Calu3 (cell line): ENCODE measurements at regions not wholly inside any gene's neighbourhood (a gene's known extent, or its start where the extent isn't known, plus 50 kb on each side); places are given as distances from the start of the nearest gene placed in this dataset.
"Not testable (repeated sequence)": the region's sequence is repeated elsewhere in the genome, so short reads cannot be mapped to it uniquely, and the experiment has no call there.

Source experiments
- BruUV-seq: library from RNA; stranded (reverse); fragments of 400-500 nt; replicated peaks from 2 replicates; lab custom pipeline; 2021; lab: Mats Ljungman, UMichigan
- CTCF ChIA-PET: fragments of 300-600 bp; sonication (Branson Sonifier 250); formaldehyde crosslinking; loops from one replicate; lab custom pipeline; 2022; ENCODE audit warnings: antibody characterized with exemption; lab: Charles Lee
- DNase-seq: peaks from one replicate; pipeline ENCODE4 v3.0.0; 2022
- H3K27ac Mint-ChIP-seq: one replicate; pipeline ENCODE4 v1.8.0; 2022; ENCODE audit warnings: mixed read lengths; ENCODE audit not compliant: unreplicated experiment
- H3K27me3 Mint-ChIP-seq: one replicate; pipeline ENCODE4 v1.8.0; 2022; ENCODE audit warnings: mixed read lengths; ENCODE audit not compliant: unreplicated experiment
- H3K36me3 Mint-ChIP-seq: one replicate; pipeline ENCODE4 v1.8.0; 2022; ENCODE audit warnings: mild to moderate bottlenecking, moderate library complexity, mixed read lengths; ENCODE audit not compliant: insufficient read depth, unreplicated experiment
- H3K4me1 Mint-ChIP-seq: one replicate; pipeline ENCODE4 v1.8.0; 2022; ENCODE audit warnings: mild to moderate bottlenecking, low read depth, mixed read lengths; ENCODE audit not compliant: unreplicated experiment
- H3K4me3 Mint-ChIP-seq: one replicate; pipeline ENCODE4 v1.8.0; 2022; ENCODE audit warnings: mild to moderate bottlenecking, low read depth, moderate library complexity, mixed read lengths; ENCODE audit not compliant: unreplicated experiment
- H3K9me3 Mint-ChIP-seq: one replicate; pipeline ENCODE4 v1.8.0; 2022; ENCODE audit warnings: low read depth, mixed read lengths; ENCODE audit not compliant: unreplicated experiment
- intact Hi-C: fragments of 100-400 bp; cut with micrococcal nuclease; formaldehyde crosslinking; loops from one replicate; pipeline ENCODE4 v1.10.0; 2022; ENCODE audit not compliant: unreplicated experiment
- TF ChIP-seq, protein P1 (sequence below): fragments of 200-600 bp; IDR thresholded peaks from one replicate; pipeline ENCODE4 v1.8.0; 2022; ENCODE audit warnings: antibody characterized with exemption; ENCODE audit not compliant: unreplicated experiment

- H3K4me3 Mint-ChIP-seq = no peak overlapping the region
- H3K36me3 Mint-ChIP-seq = no peaks in the 10 kb centered on the region
- no TSS peak for BruUV-seq
- no peak overlapping the region for H3K27ac Mint-ChIP-seq
- H3K27me3 Mint-ChIP-seq = no peaks in the 10 kb centered on the region
- H3K9me3 Mint-ChIP-seq = no peaks in the 10 kb centered on the region
- TF ChIP-seq, protein P1, sequence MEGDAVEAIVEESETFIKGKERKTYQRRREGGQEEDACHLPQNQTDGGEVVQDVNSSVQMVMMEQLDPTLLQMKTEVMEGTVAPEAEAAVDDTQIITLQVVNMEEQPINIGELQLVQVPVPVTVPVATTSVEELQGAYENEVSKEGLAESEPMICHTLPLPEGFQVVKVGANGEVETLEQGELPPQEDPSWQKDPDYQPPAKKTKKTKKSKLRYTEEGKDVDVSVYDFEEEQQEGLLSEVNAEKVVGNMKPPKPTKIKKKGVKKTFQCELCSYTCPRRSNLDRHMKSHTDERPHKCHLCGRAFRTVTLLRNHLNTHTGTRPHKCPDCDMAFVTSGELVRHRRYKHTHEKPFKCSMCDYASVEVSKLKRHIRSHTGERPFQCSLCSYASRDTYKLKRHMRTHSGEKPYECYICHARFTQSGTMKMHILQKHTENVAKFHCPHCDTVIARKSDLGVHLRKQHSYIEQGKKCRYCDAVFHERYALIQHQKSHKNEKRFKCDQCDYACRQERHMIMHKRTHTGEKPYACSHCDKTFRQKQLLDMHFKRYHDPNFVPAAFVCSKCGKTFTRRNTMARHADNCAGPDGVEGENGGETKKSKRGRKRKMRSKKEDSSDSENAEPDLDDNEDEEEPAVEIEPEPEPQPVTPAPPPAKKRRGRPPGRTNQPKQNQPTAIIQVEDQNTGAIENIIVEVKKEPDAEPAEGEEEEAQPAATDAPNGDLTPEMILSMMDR = no peak
- no peaks in the 10 kb centered on the region for H3K4me1 Mint-ChIP-seq
- intact Hi-C loops = no loop called here
- CTCF ChIA-PET = no interaction called here
- no peak for DNase-seq
These were observed 405.4 kb downstream of the MDFIC start for GRCh38 chr7:115327326-115327725.

DNA sequence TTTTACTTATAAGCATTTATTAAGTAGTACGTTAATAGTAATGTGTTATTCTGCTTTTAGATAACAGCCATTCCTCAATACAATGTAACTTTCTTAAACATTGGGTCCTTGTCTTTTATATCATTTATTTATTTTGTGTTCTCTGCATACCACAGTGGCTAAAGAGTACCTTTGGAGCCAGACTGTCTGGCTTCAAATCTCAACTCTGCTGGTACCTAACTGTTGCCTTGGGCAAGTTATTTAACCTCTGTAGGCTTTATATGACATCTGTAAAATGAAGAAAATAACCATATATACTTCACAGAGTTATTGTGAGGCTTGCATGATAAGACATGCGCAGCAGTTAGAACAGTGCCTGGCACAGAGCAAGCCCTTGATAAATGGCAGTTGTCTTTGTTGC lies 397.6 kb downstream of the MDFIC start:
- Mint-ChIP-seq H3K9me3 (no peaks in the 10 kb centered on the region), H3K4me3 (no peak overlapping the region), H3K36me3 (no peaks in the 10 kb centered on the region), H3K4me1 (no peaks in the 10 kb centered on the region), H3K27me3 (no peaks in the 10 kb centered on the region), H3K27ac (no peak overlapping the region)
- no TSS peak for BruUV-seq
- CTCF ChIA-PET = no interaction called here
- DNase-seq = no peak
- intact Hi-C loops = no loop called here
- TF ChIP-seq, protein P1 = no peak

DNA sequence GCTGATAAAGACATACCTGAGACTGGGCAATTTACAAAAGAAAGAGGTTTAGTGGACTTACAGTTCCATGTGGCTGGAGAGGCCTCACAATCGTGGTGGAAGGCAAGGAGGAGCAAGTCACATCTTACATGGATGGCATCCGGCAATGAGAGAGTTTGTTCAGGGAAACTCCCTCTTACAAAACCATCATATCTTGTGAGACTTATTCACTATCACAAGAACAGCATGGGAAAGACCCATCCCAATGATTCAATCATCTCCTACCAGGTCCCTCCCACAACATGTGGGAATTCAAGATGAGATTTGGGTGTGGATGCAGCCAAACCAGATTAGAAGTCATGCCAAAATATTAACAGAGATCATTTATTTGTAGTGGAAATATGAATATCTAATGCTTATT lies 388.4 kb downstream of the MDFIC start:
- H3K27ac Mint-ChIP-seq, H3K4me1 Mint-ChIP-seq, H3K4me3 Mint-ChIP-seq, BruUV-seq, H3K27me3 Mint-ChIP-seq, H3K9me3 Mint-ChIP-seq, DNase-seq, H3K36me3 Mint-ChIP-seq, CTCF ChIA-PET, intact Hi-C loops: not testable (repeated sequence)

GRCh38 chr7:115306586-115306985 lies 384.7 kb downstream of the MDFIC start:
- Mint-ChIP-seq H3K36me3 (no peaks in the 10 kb centered on the region), H3K27me3 (no peaks in the 10 kb centered on the region), H3K4me1 (no peaks in the 10 kb centered on the region), H3K4me3 (no peak overlapping the region), H3K27ac (no peak overlapping the region), H3K9me3 (peaks cover 6% of the 10 kb centered on the region)
- no peak for DNase-seq
- CTCF ChIA-PET = interaction anchor here (1.2 kb wide), 1 partner anchor 9 kb away, joined by 3 read pairs; no protein-coding TSS in a partner anchor
- BruUV-seq = no TSS peak
- intact Hi-C loops = no loop called here
- TF ChIP-seq, protein P1 = no peak

GRCh38 chr7:115300231-115300870 lies 378.5 kb downstream of the MDFIC start:
- H3K27ac Mint-ChIP-seq = no peak overlapping the region
- H3K27me3 Mint-ChIP-seq = no peaks in the 10 kb centered on the region
- no peak for DNase-seq
- H3K4me1 Mint-ChIP-seq = peaks cover 29% of the 10 kb centered on the region
- TF ChIP-seq, protein P1 = no peak
- H3K36me3 Mint-ChIP-seq = no peaks in the 10 kb centered on the region
- CTCF ChIA-PET = interaction anchor here (0.5 kb wide), 1 partner anchor 786 kb away, joined by 3 read pairs; no protein-coding TSS in a partner anchor
- no peak overlapping the region for H3K4me3 Mint-ChIP-seq
- H3K9me3 Mint-ChIP-seq = peaks cover 6% of the 10 kb centered on the region
- no TSS peak for BruUV-seq
- intact Hi-C loops = no loop called here
